H9 (cell line): ENCODE measurements at regions not wholly inside any gene's neighbourhood (a gene's known extent, or its start where the extent isn't known, plus 50 kb on each side); places are given as distances from the start of the nearest gene placed in this dataset.

Experiments used
- DNase-seq: peaks from one replicate; pipeline ENCODE4 v3.0.0-alpha.2; 2017
- H2AFZ ChIP-seq: one replicate; pipeline ENCODE4 v1.6.1; 2013; ENCODE audit warnings: mild to moderate bottlenecking, low read length, control low read depth, moderate library complexity
- H2AK5ac ChIP-seq: 2 replicates; pipeline ENCODE4 v1.6.1; 2013; ENCODE audit warnings: low read length, control low read depth, mixed read lengths; ENCODE audit not compliant: insufficient read length
- H2BK120ac ChIP-seq: one replicate; pipeline ENCODE4 v1.6.1; 2013; ENCODE audit warnings: low read depth, mild to moderate bottlenecking, low read length, control low read depth, inconsistent platforms; ENCODE audit not compliant: poor library complexity, severe bottlenecking
- H2BK12ac ChIP-seq: 2 replicates; pipeline ENCODE4 v1.6.1; 2013; ENCODE audit warnings: low read length, control low read depth, mixed read lengths, low read depth; ENCODE audit not compliant: insufficient read length
- H2BK15ac ChIP-seq: 2 replicates; pipeline ENCODE4 v1.6.1; 2013; ENCODE audit warnings: low read depth, low read length, control low read depth
- H2BK20ac ChIP-seq: one replicate; pipeline ENCODE4 v1.6.1; 2013; ENCODE audit warnings: low read depth, mild to moderate bottlenecking, low read length, control low read depth, inconsistent platforms; ENCODE audit not compliant: poor library complexity, severe bottlenecking
- H2BK5ac ChIP-seq: 2 replicates; pipeline ENCODE4 v1.6.1; 2013; ENCODE audit warnings: low read length, control low read depth, mixed read lengths; ENCODE audit not compliant: insufficient read length
- H3K14ac ChIP-seq: 2 replicates; pipeline ENCODE4 v1.6.1; 2013; ENCODE audit warnings: low read length, control low read depth; ENCODE audit not compliant: insufficient read depth
- H3K18ac ChIP-seq: 2 replicates; pipeline ENCODE4 v1.6.1; 2013; ENCODE audit warnings: low read depth, mild to moderate bottlenecking, mixed read lengths, low read length, control low read depth; ENCODE audit not compliant: insufficient read length
- H3K23ac ChIP-seq: 2 replicates; pipeline ENCODE4 v1.6.1; 2013; ENCODE audit warnings: low read length, control low read depth, mixed read lengths, low read depth; ENCODE audit not compliant: insufficient read length
- H3K23me2 ChIP-seq: 2 replicates; pipeline ENCODE4 v1.6.1; 2013; ENCODE audit warnings: low read depth, mild to moderate bottlenecking, mixed read lengths, low read length, control low read depth; ENCODE audit not compliant: insufficient read length, poor library complexity, severe bottlenecking
- H3K27ac ChIP-seq: 2 replicates; pipeline ENCODE4 v1.5.1; 2013; ENCODE audit warnings: low read length, control low read depth, mixed read lengths, low read depth; ENCODE audit not compliant: insufficient read length
- H3K27me3 ChIP-seq: 2 replicates; pipeline ENCODE4 v1.6.1; 2013; ENCODE audit warnings: low read length, control low read depth, inconsistent platforms; ENCODE audit not compliant: insufficient read depth
- H3K4ac ChIP-seq: 2 replicates; pipeline ENCODE4 v1.6.1; 2013; ENCODE audit warnings: low read depth, mild to moderate bottlenecking, control low read depth, inconsistent platforms, low read length, moderate library complexity
- H3K4me1 ChIP-seq: 2 replicates; pipeline ENCODE4 v1.6.1; 2013; ENCODE audit warnings: low read length, control low read depth, inconsistent platforms; ENCODE audit not compliant: insufficient read depth
- H3K4me2 ChIP-seq: 2 replicates; pipeline ENCODE4 v1.6.1; 2013; ENCODE audit warnings: low read length, control low read depth, mixed read lengths; ENCODE audit not compliant: insufficient read length, insufficient read depth
- H3K56ac ChIP-seq: 2 replicates; pipeline ENCODE4 v1.6.1; 2013; ENCODE audit warnings: low read depth, mild to moderate bottlenecking, mixed read lengths, low read length, control low read depth; ENCODE audit not compliant: insufficient read length
- H3K79me1 ChIP-seq: 2 replicates; pipeline ENCODE4 v1.6.1; 2013; ENCODE audit warnings: low read depth, mild to moderate bottlenecking, moderate library complexity, low read length, control low read depth, inconsistent platforms; ENCODE audit not compliant: insufficient read depth, poor library complexity, severe bottlenecking
- H3K79me2 ChIP-seq: 2 replicates; pipeline ENCODE4 v1.6.1; 2013; ENCODE audit warnings: low read length, control low read depth, inconsistent platforms; ENCODE audit not compliant: insufficient read depth
- H3K9ac ChIP-seq: 2 replicates; pipeline ENCODE4 v1.6.1; 2013; ENCODE audit warnings: low read length, control low read depth, mixed read lengths; ENCODE audit not compliant: insufficient read length; ENCODE audit errors: extremely low read depth
- H3K9me3 ChIP-seq: one replicate; pipeline ENCODE4 v1.6.1; 2013; ENCODE audit warnings: low read depth, low read length, inconsistent platforms; ENCODE audit not compliant: control insufficient read depth
- H3T11ph ChIP-seq: one replicate; pipeline ENCODE4 v1.6.1; 2013; ENCODE audit warnings: mild to moderate bottlenecking, low read length, control low read depth, inconsistent platforms
- H4K20me1 ChIP-seq: one replicate; pipeline ENCODE4 v1.6.1; 2013; ENCODE audit not compliant: control insufficient read depth, insufficient read length, insufficient read depth
- H4K5ac ChIP-seq: 2 replicates; pipeline ENCODE4 v1.6.1; 2013; ENCODE audit warnings: low read depth, mild to moderate bottlenecking, mixed read lengths, low read length, control low read depth; ENCODE audit not compliant: insufficient read length
- H4K8ac ChIP-seq: replicated peaks from 2 replicates; pipeline ENCODE4 v1.6.1; 2013; ENCODE audit warnings: low read length, control low read depth, mixed read lengths, low read depth; ENCODE audit not compliant: insufficient read length
- H4K91ac ChIP-seq: 2 replicates; pipeline ENCODE4 v1.6.1; 2013; ENCODE audit warnings: low read depth, mild to moderate bottlenecking, moderate library complexity, mixed read lengths, low read length, control low read depth; ENCODE audit not compliant: insufficient read length
- H3K27ac Mint-ChIP-seq, 3 experiments: 2 replicates in 2 of 3; 3 replicates in 1 of 3; pipeline ENCODE4 v1.8.0; 2020 to 2021; ENCODE audit warnings: mixed read lengths in 3 of 3, mild to moderate bottlenecking in 1 of 3, moderate library complexity in 1 of 3
- H3K27me3 Mint-ChIP-seq: 2 replicates; pipeline ENCODE4 v1.8.0; 2021; ENCODE audit warnings: low read depth, mild to moderate bottlenecking, moderate library complexity, mixed read lengths
- H3K36me3 Mint-ChIP-seq, 3 experiments: 2 replicates in 2 of 3; 3 replicates in 1 of 3; pipeline ENCODE4 v1.8.0; 2020 to 2021; ENCODE audit warnings: low read depth in 3 of 3, mixed read lengths in 3 of 3; ENCODE audit not compliant: insufficient read depth in 1 of 3
- H3K4me1 Mint-ChIP-seq, 2 experiments: 2 replicates each; pipeline ENCODE4 v1.8.0; 2020; ENCODE audit warnings: mixed read lengths in 2 of 2
- H3K4me3 Mint-ChIP-seq, 2 experiments: 2 replicates in 1 of 2; 3 replicates in 1 of 2; pipeline ENCODE4 v1.8.0; 2020 to 2021; ENCODE audit warnings: mild to moderate bottlenecking in 2 of 2, mixed read lengths in 2 of 2, moderate library complexity in 1 of 2
- H3K9me3 Mint-ChIP-seq, 2 experiments: 2 replicates in 1 of 2; 3 replicates in 1 of 2; pipeline ENCODE4 v1.8.0; 2020; ENCODE audit warnings: mild to moderate bottlenecking in 2 of 2, mixed read lengths in 2 of 2, moderate library complexity in 1 of 2
- CTCF ChIP-seq: fragments of 200-600 bp; sonication (generic); conservative IDR thresholded peaks from 3 replicates; pipeline ENCODE4 v1.8.0; 2021; ENCODE audit warnings: antibody characterized with exemption, mild to moderate bottlenecking
- WGBS: extraction: QIAGEN DNeasy Blood & Tissue Kit; methylation state at CpG from one replicate; pipeline ENCODE4 v1.1.7; 2013; ENCODE audit warnings: missing lambda C conversion rate, low lambda C conversion rate, mixed read lengths; ENCODE audit not compliant: insufficient read length; ENCODE audit errors: extremely low coverage; 5-methylcytosine and 5-hydroxymethylcytosine counted together

- Mint-ChIP-seq H3K36me3 (no peaks in the 10 kb centered on the region; a peak in 1 of 7 replicates), H3K4me1 (peaks cover 0 to 4% of the 10 kb centered on the region in 2 experiments; a peak in 1 of 4 replicates), H3K27me3 (peaks cover 3% of the 10 kb centered on the region), H3K9me3 (no peaks in the 10 kb centered on the region; a peak in 1 of 5 replicates), H3K4me3 (no peak overlapping the region), H3K27ac (no peak overlapping the region)
- Histone ChIP-seq H2BK12ac (no peak overlapping the region), H3K23ac (no peak overlapping the region), H3K56ac (no peak overlapping the region), H3K79me2 (no peaks in the 10 kb centered on the region), H3K9ac (no peak overlapping the region), H2BK20ac (no peak overlapping the region), H3K4me1 (no peaks in the 10 kb centered on the region), H4K5ac (no peak overlapping the region), H2BK120ac (no peak overlapping the region), H3K18ac (no peak overlapping the region), H3K23me2 (no peaks in the 10 kb centered on the region), H3K79me1 (no peaks in the 10 kb centered on the region), H3K27ac (no peak overlapping the region), H3T11ph (no peak overlapping the region), H3K4ac (no peak overlapping the region), H2AK5ac (no peak overlapping the region), H2BK5ac (no peak overlapping the region), H4K91ac (no peak overlapping the region), H2BK15ac (no peak overlapping the region), H4K20me1 (no peaks in the 10 kb centered on the region), H3K27me3 (no peaks in the 10 kb centered on the region), H4K8ac (no peak overlapping the region), H3K9me3 (no peaks in the 10 kb centered on the region), H3K4me2 (no peak overlapping the region), H2AFZ (no peak overlapping the region), H3K14ac (no peak overlapping the region)
- no peak for TF ChIP-seq CTCF
- DNase-seq: no peak
- WGBS: no CpG with 5 or more reads among the region's 1 CpG
These were observed 399.5 kb upstream of the CNTN3 start for GRCh38 chr3:75014008-75014407.
